Inferior parietal cortex (tissue), 1 donor: ENCODE measurements at regions not wholly inside any gene's neighbourhood (a gene's known extent, or its start where the extent isn't known, plus 50 kb on each side); places are given as distances from the start of the nearest gene placed in this dataset.

Experiments used
- DNase-seq: peaks from one replicate; pipeline ENCODE4 v3.0.0-alpha.2; 2016; ENCODE audit errors: extremely low spot score

DNA sequence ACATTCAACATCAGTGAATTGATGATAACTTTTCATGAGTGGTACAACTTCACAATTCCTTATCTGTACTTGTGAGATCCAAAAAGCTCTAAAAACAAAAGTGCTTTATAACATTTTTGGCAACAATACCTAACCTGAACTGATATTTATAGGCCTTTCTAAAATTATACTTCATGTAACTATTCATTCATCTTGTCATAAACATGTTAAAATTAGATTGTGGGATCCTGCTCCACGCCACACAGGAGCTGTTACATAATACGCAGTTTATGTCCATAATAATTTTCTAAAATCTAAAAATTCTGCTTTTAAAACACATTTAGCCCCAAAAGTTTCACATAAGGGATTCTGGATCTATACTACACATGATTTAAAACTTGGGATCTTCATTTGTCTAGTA is 908.5 kb upstream of the CHAC2 start:
- DNase-seq, result no peak

DNA sequence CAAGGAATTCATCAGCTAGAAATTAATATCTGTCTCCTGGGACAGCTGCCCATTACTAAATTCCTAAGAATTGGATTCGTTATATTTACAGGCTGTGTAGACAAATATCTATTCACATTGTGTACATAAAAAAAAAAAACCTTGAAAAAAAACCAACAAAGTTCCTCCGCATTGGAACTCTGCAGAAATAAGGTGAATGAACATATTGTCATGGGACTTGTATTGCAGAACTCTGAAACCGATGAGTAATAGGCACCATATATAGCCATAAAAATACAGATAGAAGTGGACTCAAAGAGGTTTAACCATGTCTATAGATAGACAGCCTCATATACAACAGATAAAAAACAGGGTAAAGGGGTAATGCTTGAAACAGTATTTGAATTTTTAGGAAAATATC is 909.9 kb upstream of the CHAC2 start:
- no peak for DNase-seq

DNA sequence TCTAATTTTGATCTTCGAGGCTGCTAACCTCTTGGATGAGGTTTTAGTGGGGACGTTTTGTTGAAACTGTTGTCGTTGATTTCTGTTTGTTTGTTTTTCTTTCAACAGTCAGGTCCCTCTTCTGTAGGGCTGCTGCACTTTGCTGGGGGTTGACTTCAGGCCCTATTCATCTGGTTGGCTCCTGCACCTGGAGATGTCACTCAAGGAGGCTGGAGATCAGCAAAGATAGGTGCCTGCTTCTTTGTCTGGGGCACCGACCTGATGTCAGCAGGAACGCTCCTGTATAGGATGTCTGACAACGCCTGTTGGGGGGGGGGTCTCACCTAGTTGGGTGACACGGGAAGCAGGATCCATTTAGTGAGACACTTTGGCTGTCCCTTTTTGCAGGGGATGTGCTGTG is 915.6 kb upstream of the CHAC2 start:
- DNase-seq, result no peak

DNA sequence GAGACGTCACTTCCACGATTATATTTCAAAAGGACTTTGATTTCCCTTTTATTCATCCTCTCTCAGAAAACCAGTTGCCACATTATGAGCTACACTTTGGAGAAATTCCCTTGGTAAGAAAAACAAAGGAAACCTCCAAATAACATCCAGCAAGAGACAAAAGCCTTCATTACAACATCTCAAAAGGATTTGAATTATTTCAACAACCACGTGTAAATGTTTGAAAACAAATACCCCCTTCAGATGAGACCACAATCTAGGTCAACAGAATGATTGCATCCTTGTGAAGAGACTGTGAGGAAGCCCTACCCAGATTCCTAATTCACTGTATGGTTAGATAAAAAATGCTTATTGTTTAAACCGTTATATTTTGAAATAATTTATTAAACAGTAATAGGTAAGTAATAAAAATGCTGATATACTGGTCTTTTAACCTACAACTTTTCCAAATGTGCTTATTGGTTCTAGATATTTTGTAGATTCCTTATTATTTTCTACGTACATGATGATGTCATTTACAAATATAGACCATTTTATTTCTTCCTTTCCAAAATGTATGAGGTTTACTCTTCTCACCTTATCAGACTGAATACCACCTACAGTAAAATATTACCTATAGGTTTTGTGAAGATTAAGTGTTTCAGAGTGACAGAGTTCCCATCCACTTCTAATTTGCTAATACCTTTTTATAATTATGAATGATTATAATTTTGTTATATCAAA is 922.7 kb upstream of the CHAC2 start:
- DNase-seq, result no peak

DNA sequence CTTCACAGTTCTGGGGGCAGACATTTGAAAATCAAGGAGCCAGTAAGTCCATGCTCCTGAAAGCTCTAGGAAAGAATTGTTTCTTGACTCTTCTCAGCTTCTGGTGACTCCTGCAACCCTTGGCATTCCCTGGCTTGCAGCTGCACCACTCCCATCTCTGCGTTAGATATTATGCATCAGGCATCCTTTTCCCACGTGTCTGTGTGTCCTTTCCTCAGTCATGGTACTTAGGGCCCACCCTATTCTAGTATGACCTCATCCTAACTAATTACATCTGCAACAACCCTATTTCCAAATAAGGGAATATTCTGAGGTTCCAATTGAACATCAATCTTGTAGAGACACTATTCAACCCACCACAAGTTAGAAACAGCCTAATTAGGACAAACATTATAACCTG is 931.7 kb upstream of the CHAC2 start:
- no peak for DNase-seq

DNA sequence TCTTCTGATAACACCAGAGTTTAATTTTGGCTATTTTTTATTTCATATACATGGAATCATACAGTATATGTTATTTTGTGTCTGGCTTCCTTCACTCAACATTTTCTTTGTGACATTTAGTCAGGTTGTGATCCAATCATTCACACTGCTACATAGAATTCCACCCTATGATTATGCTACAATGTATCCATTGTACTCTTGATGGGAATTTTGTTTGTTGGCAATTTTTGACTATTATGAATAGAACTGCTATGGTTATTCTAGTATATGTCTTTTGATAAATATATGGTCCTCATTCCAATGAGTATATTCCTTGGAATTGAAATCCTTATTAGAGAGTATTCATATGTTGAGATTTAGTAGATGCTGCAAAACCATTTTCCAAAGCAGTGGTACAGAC is 936.4 kb upstream of the CHAC2 start:
- no peak for DNase-seq

DNA sequence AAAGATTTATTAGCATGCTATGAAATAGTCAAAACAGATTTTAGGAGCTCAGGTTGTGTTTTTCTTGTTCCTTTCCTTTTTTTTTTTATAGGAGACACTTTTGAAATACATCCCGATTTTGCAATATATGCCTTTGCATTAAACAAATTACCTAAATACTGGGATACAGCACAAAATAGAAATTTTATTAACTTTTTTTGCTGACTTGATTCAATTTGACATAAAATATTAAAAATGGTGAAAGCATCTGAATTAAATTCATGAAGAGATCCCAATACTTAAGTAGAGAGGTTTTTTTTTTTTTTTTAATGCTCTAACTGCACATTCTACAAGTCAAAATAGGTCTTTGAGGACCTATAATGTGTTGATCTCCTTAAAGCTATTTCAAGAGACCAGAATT is 939.5 kb upstream of the CHAC2 start:
- DNase-seq, result no peak

DNA sequence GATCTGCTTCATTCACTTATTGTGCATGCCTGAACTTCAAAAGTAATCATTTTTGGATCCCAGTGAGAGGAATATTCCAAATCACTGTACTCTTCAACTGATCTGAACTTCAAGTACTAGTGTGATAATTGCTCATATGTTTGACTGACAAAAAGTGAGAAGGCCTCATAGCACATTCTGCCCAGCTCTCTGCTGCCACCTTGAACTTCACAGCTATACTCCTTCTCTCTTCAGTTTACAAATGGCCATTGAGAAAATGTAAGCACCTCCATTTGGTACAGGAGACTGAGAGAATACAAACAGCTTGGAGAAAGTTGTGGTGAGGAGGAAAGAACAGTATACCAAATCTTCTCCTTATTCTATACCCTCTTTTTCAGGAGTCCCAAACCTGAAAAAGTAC is 946.0 kb upstream of the CHAC2 start:
- no peak for DNase-seq

DNA sequence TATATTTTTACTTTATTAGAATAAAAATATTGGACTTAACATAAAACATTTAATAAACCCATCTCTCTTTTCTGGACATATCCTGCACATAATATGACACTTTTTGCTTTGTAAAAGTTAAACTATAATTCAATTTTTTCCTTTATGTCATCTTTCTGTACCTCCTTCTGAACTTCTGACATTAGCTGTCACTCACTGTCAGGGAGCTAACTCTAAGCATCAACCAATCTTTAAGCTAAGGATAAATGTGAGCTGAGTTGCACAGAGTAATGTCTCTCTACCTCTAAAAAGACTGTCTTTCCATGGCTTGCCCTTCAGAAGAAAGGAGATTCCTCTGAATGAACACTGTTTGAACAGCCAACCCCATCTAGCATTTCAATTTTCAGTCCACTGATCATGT is 948.6 kb upstream of the CHAC2 start:
- DNase-seq, result no peak

DNA sequence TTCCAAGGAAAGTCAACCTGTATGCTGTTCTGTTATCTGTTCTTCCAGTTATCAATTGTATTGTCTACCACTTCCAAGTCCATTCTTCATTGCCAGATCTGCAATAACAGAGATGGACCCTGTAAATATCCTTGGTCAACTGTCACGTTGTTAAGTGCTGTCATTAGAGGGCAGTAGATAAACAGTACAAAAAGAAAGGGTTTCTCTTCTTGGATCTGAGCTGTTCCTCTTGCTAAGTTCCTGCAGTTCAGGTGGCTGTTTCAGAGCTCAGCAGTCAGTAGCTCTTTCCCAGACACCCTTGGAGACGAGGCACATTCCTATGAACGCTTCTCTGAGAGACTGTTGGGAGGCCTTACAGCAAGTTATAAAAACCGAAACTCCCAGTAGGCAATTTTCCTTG is 957.1 kb upstream of the CHAC2 start:
- DNase-seq, result no peak

DNA sequence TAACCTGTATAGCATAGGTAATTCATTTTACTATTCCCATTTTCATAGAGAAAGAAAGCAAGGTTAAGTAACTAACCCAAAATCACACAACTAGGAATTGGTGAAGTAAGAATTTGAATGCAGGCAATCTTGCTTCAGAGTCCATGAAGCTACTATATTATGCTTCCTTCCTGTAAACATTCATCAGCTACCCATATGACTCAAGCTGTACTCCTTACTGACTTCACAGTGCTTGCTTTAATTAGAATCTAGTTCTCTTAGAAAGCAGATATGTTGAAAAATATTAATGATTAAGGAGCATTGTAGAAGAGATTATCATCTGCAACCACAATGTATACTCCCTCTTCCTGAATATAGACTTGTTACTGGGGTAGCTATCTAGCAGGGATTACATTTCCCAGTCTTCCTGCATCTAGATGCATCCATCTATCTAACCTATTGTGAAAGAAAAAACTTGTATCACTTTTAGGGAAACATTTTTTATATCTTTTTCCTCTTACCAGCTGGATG is 961.6 kb upstream of the CHAC2 start:
- DNase-seq, result no peak

DNA sequence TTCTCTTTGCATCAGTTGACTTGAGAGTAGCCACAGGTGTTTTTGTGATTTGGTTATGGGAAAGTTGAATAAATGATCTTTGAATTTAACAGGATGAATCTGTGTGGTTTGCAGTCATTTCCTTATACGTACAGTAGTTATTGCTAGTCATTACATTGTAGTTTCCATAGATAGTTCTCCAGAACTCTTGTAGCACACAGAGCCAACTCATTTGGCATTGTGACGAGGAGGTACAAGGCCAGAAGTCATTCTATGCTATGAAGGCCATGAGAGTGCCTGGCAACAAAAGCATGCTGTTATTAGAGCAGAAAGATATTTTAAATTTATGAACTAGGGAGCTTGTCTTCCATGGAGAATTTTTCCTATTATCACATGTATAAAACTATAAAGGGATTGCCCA is 973.0 kb upstream of the CHAC2 start:
- DNase-seq, result no peak

DNA sequence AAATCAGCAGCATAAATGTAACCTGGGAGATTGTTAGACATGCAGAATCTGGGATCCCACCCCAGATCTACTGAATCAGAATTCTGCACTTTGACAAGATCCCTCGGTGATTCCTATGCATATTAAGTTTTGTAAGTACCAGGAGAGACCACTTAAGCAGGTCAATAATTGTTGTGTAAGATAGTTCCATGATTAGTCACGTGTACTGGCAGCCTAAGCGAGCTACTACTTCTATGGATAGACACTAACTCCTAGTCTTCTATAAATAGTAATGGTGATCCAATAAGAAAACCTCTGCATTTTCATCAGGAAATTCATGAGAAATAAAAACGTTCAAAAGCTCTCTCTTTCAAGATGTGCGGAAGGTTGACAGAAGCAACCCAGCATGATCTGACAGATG is 988.2 kb upstream of the CHAC2 start:
- DNase-seq, result no peak

DNA sequence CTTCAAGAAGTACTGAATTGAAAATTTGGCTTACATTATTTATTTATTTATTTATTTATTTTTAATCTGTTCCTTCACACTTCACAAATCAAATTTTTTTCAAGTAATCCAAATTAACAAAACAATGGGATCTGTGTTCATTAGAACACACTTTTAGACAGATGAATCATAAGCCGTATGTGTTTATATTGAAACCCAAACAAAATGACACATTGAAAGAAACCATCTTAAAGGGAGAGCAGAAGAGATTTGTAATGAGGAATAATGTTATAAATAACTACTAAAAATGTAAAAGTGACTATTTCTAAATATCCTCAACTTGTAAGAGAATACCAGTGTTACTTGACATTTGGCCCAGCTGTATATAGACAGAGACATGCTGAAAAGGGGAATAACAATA is 991.0 kb upstream of the CHAC2 start:
- DNase-seq, result no peak

DNA sequence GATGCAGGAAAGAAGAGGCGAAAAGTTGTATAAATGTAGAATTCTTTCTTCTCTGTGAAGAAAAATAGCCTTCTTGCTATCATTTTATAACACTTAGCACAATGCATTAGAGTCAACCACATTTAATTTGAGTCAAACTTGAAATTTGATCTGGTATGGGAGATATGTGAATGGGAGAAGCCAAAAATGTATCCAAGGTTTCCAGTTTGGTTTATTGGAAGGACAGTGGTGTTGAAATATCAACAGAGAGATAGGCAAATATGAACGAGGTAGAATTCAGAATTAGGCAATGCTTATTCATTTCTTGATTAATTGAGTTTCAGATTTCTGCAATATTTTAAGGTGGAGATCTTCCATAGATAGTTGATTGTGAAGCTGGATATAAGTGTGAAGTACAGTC is 991.9 kb upstream of the CHAC2 start:
- no peak for DNase-seq

DNA sequence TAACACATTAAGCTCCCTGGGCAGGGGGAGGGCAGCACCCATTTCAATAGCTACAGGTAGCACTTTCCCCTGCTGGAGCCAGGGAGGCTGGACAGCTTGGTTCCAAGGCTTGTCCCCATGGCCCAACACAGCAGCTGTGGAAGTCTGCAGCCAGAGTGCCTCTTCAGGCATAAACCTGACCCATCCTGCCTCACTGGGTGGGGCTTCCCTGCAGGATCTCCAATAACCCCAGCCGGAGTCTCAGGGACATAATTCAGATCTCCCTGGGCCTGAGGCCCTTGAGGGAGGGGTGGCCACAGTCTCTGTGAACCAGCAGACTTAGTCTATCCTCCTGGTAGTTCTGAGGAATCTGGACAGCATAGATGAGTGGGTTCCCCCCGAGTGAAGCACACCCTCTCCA is 1001.9 kb upstream of the CHAC2 start:
- DNase-seq, result no peak

DNA sequence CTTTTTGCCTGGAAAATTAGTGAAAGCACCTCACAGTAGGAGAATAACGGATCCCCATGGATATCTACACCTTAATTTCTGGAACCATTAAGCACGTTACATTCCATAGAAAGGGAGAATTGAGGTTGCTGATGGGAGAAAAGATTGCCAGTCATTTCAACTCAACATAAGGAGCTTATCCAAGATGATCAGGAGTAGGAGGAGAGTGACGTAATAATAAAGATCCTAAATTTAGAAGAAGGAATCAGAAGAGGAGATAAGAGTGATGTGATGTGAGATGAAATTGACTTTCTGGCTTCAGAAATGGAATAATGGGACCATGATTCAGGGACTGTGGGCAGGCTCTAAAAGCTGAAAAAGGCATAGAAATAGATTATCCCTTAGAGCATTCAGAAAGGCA is 1017.8 kb upstream of the CHAC2 start:
- no peak for DNase-seq

DNA sequence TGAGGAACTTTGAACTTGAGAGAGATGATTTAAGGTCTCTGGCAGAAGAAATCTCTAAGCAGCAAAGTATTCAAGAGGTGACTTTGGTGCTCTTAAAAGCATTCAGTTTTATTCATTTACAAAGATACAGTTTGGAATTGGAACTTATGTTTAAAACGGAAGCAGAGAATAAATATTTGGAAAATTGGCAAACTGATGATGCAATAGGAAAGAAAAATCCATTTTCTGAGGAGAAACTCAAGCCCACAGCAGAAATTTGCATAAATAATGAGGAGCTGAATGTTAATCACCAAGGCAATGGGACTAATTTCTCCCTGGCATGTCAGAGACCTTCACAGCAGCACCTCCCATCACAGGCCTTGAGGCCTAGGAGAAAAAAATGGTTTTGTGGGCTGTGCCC is 1022.5 kb upstream of the CHAC2 start:
- DNase-seq, result no peak

DNA sequence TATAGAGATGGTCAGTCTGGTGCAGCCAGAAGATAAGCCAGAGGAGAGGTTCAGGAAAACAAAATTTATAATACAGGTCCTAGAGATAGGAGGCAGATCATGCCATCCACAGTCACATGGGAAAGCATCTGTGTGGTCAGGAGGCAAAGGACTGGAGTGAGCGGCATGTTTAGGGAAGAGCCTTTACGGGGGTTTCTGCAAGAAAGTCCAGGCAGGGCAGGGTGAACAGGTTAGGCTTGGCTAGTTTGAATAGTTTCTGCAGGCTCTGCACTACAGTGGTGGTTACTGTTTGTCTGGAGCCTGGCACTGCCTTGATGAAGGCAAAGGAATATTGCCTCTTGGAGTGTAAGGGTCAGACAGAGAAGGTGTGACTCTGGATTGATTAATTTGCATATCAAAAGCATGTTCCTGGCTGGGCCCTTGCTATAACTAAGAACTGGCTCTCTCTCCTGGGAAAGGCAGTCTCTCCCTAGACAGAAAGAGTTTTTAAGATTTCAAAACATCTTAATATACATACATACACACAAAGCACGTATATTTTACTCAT is 1034.7 kb upstream of the CHAC2 start:
- no peak for DNase-seq

DNA sequence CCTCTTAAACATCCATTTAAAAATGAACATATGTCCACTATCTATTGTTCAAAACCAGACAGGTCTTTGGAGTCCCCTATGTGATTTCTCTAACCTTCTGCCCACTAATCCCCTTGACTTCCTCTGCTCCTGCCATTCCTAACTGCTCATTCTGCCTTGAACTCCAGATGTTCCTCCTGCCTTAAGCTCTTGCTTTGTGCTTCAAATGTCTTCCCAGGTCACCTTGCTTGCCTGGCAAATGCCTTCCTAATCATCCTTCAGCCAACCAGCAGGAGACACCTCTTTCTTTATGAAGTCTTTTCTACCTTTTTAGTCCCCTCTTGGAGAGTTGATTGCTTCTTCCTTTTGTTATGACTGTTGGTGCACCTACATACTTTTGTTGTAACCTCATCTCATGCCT is 1043.0 kb upstream of the CHAC2 start:
- DNase-seq, result no peak

DNA sequence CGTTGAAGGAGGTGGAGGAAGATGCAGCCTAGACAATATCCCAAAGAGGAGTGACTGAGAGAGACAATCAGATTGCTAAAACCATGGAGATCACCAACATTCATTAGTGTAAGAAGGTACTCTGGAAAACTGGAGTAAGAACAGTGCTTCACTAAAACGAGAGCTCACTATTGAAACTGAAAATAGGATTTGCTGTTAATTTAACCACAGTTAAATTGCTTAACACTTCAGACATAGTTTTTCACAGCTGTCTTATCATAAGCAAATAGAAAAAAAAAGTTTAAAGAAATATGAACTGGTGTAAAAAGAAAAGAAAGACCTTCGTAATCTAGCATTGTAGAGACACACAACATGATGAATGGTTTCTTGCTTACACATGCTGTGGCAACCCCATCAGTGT is 1049.8 kb upstream of the CHAC2 start:
- DNase-seq, result no peak

DNA sequence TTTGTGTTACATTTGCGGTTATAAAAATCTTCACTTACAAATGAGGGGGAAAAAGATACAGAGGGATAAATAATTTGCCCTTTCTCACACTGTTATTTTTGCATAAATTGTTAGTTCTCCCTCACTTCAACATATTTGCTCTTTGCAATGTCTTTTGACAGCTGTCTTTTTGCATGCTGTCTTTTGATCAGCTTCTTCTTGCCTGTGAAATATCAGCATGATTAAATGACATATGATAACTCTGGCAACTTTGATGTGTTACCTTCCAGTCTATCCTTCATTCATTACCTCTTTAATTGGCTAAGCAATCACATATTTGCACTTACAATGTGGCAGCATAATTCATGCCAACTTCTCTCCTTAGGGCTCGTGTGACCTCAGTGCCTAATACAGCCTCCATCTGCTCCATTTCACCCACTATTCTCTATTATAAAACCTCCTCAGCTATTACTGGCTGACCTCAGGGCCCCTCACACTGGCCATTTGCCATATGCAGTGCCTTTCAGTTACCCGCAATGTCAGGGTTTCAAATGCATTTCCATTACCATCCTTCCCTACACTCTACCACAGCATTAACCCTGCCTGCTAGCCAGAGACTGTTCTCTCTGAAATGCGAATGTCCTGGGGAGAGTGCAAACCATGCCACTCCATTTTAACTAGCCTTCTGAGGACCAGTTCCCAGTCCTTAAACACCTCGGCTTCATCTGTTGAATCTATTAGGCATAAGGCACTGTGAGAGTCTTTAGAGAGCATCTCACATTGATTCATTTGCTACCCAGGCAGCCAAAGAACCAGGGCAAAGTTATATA is 1056.6 kb upstream of the CHAC2 start:
- no peak for DNase-seq

DNA sequence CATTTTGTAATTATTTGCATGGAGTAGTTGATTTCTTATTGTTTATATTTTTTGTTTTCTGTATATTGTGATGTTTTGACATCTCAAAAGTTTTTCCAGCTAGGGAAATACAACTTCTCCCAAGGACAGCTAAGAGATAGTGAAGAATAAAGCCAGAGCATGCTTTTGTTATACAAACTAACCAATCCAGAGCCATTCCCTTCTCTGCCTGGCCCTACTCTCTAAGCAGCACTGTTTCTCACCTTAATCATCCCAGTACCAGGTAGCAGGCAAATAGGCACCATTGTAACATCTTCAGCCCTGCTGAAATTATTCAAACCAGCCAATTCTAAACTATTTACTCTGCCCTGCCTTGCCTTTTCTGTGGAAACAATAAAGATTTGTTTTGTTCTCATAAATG is 1063.4 kb upstream of the CHAC2 start:
- no peak for DNase-seq
